ENCODE measurements at regions not wholly inside any gene's neighbourhood (a gene's known extent, or its start where the extent isn't known, plus 50 kb on each side); places are given as distances from the start of the nearest gene placed in this dataset.
"Not testable (repeated sequence)": the region's sequence is repeated elsewhere in the genome, so short reads cannot be mapped to it uniquely, and the experiment has no call there.

DNA sequence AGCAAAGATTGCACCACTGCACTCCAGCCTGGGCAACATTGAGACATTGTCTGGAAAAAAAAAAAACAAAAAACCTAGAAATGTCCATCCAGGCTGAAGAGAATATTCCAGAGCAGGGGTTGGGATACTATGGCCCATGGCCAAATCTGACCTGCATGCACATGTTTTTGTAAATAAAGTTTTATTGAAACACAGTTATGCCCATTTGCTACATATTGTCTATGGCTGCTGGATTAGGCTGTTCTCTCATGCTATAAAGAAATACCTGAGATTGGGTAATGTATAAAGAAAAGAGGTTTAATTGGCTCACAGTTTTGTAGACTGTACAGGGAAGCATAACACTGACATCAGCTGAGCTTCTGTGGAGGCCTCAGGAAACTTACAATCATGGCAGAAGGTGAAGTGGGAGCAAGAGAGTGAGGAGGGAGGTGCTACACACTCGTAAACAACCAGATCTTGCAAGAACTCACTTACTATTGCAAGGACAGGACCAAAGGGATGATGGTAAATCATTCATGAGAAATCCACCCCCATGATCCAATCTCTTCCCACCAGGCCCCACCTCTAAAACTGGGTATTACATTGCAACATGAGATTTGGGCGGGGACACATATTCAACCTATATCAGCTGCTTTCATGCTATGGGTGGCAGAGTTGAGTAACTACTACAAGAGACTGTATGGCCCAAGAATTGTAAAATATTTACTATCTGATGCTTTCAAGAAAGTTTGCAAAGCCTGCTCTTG, 137.8 kb upstream of the ROPN1B start:
- not testable (repeated sequence) for DNase-seq

DNA sequence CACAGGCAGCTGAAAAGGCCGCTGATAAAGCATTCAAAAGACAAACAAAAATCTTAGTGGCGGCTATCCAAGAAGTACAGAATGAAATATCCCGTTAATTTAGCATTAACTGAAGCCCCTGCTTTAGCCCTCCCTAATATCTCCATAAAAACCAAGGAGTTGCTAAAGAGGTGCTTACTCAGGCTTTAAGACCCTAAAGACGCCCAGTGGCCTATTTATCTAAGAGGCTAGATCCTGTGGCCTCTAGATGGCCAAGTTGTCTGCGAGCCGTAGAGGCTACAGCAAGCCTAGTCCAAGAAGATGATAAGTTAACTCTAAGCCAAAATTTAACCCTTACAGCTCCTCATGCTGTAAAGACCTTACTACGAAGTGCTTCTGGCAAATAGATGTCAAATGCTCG, 133.4 kb upstream of the ROPN1B start:
- not testable (repeated sequence) for DNase-seq

- DNase-seq: not testable (repeated sequence)
Measured at GRCh38 chr3:125836011-125836551, 132.9 kb upstream of the ROPN1B start.

GRCh38 chr3:125836786-125837185, 132.2 kb upstream of the ROPN1B start:
- not testable (repeated sequence) for DNase-seq

DNA sequence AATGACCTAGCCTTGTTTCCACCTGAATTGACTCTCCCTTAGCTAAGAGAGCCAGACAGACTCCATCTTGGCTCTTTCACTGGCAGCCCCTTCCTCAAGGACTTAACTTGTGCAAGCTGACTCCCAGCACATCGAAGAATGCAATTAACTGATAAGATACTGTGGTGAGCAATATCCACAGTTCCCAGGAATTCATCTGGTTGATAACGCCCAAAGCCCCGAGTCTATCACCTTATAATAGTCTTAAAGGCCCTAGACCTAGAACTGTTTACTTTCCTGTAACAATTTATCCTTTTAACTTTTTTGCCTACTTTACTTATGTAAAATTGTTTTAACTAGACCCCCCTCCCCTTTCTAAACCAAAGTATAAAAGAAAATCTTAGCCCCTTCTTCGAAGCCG, 130.1 kb upstream of the ROPN1B start:
- DNase-seq: not testable (repeated sequence)

GRCh38 chr3:125840465-125840864, 128.5 kb upstream of the ROPN1B start:
- not testable (repeated sequence) for DNase-seq

- DNase-seq: not testable (repeated sequence)
Measured at GRCh38 chr3:125847966-125848365, 121.0 kb upstream of the ROPN1B start.

DNA sequence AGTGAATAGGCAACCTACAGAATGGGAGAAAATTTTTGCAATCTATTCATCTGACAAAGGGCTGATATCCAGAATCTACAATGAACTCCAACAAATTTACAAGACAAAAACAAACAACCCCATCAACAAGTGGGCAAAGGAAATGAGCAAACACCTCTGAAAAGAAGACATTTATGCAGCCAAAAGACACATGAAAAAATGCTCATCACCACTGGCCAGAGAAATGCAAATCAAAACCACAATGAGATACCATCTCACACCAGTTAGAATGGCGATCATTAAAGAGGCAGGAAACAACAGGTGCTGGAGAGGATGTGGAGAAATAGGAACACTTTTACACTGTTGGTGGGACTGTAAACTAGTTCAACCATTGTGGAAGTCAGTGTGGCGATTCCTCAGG, 114.0 kb upstream of the ROPN1B start:
- DNase-seq: not testable (repeated sequence)

- DNase-seq: not testable (repeated sequence)
Measured at GRCh38 chr3:125860547-125860946, 108.4 kb upstream of the ROPN1B start.

GRCh38 chr3:125862841-125863254, 106.1 kb upstream of the ROPN1B start:
- DNase-seq: not testable (repeated sequence)

- not testable (repeated sequence) for DNase-seq
Measured at GRCh38 chr3:125864532-125864931, 104.4 kb upstream of the ROPN1B start.

- peak; percentile 99 for DNase-seq
Measured at GRCh38 chr3:125886006-125886405, 83.0 kb upstream of the ROPN1B start.

DNA sequence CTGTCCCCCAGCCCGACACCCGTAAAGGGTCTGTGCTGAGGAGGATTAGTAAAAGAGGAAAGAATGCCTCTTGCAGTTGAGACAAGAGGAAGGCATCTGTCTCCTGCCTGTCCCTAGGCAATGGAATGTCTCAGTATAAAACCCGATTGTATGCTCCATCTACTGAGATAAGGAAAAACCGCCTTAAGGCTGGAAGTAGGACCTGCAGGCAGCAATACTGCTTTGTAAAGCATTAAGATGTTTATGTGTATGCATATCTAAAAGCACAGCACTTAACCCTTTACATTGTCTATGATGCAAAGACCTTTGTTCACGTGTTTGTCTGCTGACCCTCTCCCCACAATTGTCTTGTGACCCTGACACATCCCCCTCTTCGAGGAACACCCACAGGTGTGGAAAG, 69.8 kb upstream of the ROPN1B start:
- not testable (repeated sequence) for DNase-seq

DNA sequence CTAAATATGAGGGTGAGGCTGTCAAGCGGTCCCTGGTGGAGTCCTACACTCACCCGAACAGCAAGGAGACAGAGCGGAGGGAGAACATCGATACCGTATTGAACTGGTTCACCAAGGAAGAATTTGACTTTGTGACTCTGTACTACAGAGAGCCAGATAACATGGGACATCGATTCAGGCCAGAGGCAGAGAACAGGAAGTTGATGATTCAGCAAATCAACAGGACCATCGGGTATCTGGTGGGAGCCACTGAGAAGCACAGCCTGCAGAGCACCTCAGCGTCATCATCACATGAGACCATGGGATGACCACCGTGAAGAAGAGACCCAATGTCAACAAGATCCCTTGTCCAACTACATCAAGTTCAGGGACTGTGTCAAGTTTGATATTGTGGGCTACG, 67.5 kb upstream of the ROPN1B start:
- DNase-seq: not testable (repeated sequence)

DNA sequence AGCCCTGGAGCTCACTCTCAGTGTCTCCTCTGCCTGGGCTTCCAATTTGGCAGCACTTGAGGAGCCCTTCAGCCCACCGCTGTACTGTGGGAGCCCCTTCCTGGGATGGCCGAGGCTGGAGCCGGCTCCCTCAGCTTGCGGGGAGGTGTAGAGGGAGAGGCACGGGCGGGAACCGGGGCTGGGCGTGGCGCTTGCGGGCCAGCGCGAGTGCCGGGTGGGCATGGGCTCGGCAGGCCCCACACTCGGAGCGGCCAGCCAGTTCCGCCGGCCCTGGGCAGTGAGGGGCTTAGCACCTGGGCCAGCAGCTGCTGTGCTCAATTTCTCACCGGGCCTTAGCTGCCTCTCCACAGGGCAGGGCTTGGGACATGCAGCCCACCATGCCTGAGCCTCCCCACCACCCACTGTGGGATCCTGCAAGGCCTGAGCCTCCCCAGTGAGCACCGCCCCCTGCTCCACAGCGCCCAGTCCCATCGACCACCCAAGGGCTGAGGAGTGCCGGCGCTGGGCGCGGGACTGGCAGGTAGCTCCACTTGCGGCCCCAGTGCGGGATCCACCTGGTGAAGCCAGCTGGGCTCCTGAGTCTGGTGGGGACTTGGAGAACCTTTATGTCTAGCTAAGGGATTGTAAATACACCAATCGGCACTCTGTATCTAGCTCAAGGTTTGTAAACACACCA, 65.1 kb upstream of the ROPN1B start:
- not testable (repeated sequence) for DNase-seq

DNA sequence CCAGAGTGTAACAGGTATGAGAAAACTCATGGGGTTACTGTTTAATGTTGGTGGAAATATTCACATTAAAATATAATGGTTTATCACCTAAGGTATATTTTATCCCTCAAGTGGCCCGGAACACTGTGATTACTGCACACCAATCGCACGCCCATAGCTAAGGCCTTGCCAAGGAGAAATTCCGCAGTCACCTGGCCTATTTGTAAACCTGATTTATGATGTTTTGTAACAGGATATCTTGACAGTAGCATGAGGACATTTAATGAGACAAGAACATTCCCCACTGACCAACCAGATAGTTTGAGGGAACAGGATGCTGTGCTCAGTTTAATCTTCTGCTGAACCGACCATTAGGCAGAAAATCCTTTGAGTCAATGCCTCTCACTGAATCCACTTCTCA, 61.7 kb upstream of the ROPN1B start:
- DNase-seq: not testable (repeated sequence)

DNA sequence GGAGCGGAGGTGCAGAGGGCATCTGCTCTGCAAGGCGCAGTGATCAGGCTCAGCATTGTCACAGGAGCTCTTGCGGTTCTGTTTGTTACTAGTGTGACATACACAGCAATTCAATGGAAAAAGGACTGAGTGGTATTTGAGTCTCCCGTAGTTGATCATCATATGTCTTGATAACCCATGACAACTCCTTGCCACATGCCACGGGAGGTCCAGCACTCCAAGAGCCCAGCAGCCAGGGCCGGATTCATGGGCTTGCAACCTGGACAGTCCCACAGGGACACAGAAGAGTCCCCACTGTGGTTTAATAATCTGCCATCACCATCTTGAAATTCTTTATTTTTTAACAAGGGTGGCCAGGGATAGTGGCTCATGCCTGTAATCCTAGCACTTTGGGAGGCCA, 58.1 kb upstream of the ROPN1B start:
- not testable (repeated sequence) for DNase-seq

- not testable (repeated sequence) for DNase-seq
Measured at GRCh38 chr3:125914608-125915436, 54.2 kb upstream of the ROPN1B start.

- not testable (repeated sequence) for DNase-seq
Measured at GRCh38 chr3:125915437-125915787, 53.6 kb upstream of the ROPN1B start.

GRCh38 chr3:125915792-125916375, 53.1 kb upstream of the ROPN1B start:
- DNase-seq: peak; percentile 97

- peak; percentile 93 for DNase-seq
Measured at GRCh38 chr3:125916376-125916978, 52.5 kb upstream of the ROPN1B start.

DNA sequence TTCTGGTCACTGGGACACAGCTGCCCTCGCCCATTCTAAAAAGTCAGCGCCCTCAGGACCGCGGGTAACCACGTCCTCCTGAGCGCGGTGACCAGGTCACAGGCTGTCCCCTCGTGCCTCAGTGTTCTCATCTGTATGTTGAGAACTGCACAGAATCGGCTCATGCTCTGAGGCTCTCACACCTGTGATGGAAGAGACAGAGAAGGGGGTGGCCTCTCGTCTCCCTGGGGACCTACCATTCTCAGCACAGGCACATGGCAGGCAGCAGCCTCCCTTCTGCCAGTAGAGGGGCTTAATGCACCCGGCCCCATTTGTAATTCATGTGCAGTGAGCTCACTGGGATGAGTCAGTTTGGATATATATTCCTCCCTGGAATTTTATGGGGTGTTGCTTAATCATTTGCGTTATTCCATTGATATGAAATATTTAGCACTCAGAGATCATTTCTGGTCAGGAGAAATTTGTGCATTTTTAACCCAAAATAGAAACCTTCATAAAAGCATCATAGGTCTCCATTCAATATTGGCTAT, 51.9 kb upstream of the ROPN1B start:
- DNase-seq: not testable (repeated sequence)
